Tibial nerve (tissue), 3 donors: ENCODE measurements at regions not wholly inside any gene's neighbourhood (a gene's known extent, or its start where the extent isn't known, plus 50 kb on each side); places are given as distances from the start of the nearest gene placed in this dataset.

Source experiments
- CTCF ChIP-seq, 5 experiments: fragments of 200-600 bp in 3 of 5; fragments of 450-650 bp in 2 of 5; sonication (generic) in 3 of 5; IDR thresholded peaks; one replicate each; pipeline ENCODE4 v1.5.1; 2016 to 2019; ENCODE audit warnings: antibody characterized with exemption in 5 of 5, mild to moderate bottlenecking in 3 of 5, moderate library complexity in 2 of 5
- POLR2A ChIP-seq, 2 donors: fragments of 450-650 bp; IDR thresholded peaks; one replicate each; pipeline ENCODE4 v1.6.1; 2017; ENCODE audit warnings: antibody characterized with exemption in 2 of 2, mild to moderate bottlenecking in 2 of 2, moderate library complexity in 2 of 2

- no peak for TF ChIP-seq POLR2A (IDR thresholded peaks at IDR 0.05)
- TF ChIP-seq CTCF (IDR thresholded peaks at IDR 0.05), result no peak
Observed at GRCh38 chr11:71341596-71341995, 89.2 kb upstream of the SHANK2 start.
